ENCODE measurements at regions not wholly inside any gene's neighbourhood (a gene's known extent, or its start where the extent isn't known, plus 50 kb on each side); places are given as distances from the start of the nearest gene placed in this dataset.

- DNase-seq = no peak
Measured at GRCh38 chr16:50469121-50469743, 79.0 kb upstream of the NKD1 start.

GRCh38 chr16:50468749-50469078 is 79.5 kb upstream of the NKD1 start:
- no peak for DNase-seq

- peak in 1 of 2 donors; percentile 19 for DNase-seq
Measured at GRCh38 chr16:50467943-50468748, 80.0 kb upstream of the NKD1 start.

- no peak for DNase-seq
Measured at GRCh38 chr16:50467559-50467942, 80.6 kb upstream of the NKD1 start.

- DNase-seq = no peak
Measured at GRCh38 chr16:50466170-50466569, 82.0 kb upstream of the NKD1 start.

GRCh38 chr16:50464325-50465290 is 83.6 kb upstream of the NKD1 start:
- no peak for DNase-seq

- DNase-seq = no peak
Measured at GRCh38 chr16:50463581-50464324, 84.4 kb upstream of the NKD1 start.

- DNase-seq = no peak
Measured at GRCh38 chr16:50462793-50463507, 85.2 kb upstream of the NKD1 start.

- no peak for DNase-seq
Measured at GRCh38 chr16:50461400-50461760, 86.8 kb upstream of the NKD1 start.

GRCh38 chr16:50460538-50461399 is 87.4 kb upstream of the NKD1 start:
- no peak for DNase-seq

- DNase-seq = no peak
Measured at GRCh38 chr16:50459496-50460080, 88.6 kb upstream of the NKD1 start.

GRCh38 chr16:50458667-50459495 is 89.3 kb upstream of the NKD1 start:
- DNase-seq = no peak

GRCh38 chr16:50457979-50458491 is 89.2 kb upstream of the BRD7 start:
- DNase-seq = no peak

- no peak for DNase-seq
Measured at GRCh38 chr16:50457423-50457822, 88.6 kb upstream of the BRD7 start.

GRCh38 chr16:50455288-50455845 is 86.6 kb upstream of the BRD7 start:
- no peak for DNase-seq

GRCh38 chr16:50453446-50453845 is 84.7 kb upstream of the BRD7 start:
- DNase-seq = no peak

- DNase-seq = no peak
Measured at GRCh38 chr16:50451951-50452508, 83.2 kb upstream of the BRD7 start.

- no peak for DNase-seq
Measured at GRCh38 chr16:50450957-50451356, 82.2 kb upstream of the BRD7 start.

GRCh38 chr16:50449800-50450199 is 81.0 kb upstream of the BRD7 start:
- DNase-seq = no peak
